Stomach (tissue), 8 donors: ENCODE measurements at regions not wholly inside any gene's neighbourhood (a gene's known extent, or its start where the extent isn't known, plus 50 kb on each side); places are given as distances from the start of the nearest gene placed in this dataset.

Experiments
- DNase-seq, 2 donors: peaks; one replicate each; pipeline versions ENCODE4 v3.0.0 to v3.0.0-alpha.2; 2013 to 2019
- H3K27ac ChIP-seq, 5 donors: fragments of 200-600 bp in 4 of 5; sonication (generic) in 4 of 5; one replicate each; pipeline ENCODE4 v1.5.1; 2013 to 2019; ENCODE audit warnings: mild to moderate bottlenecking in 1 of 5, moderate library complexity in 1 of 5
- H3K27me3 ChIP-seq, 3 donors: fragments of 200-600 bp; sonication (generic); one replicate each; pipeline ENCODE4 v1.5.1; 2017 to 2019; ENCODE audit warnings: mixed run types in 1 of 3
- H3K36me3 ChIP-seq, 4 donors: fragments of 200-600 bp; sonication (generic); 1 replicate in 3 of 4; 2 replicates in 1 of 4; pipeline ENCODE4 v1.5.1; 2016 to 2019
- H3K4me1 ChIP-seq, 4 donors: fragments of 200-600 bp; sonication (generic); one replicate each; pipeline ENCODE4 v1.5.1; 2016 to 2019
- H3K4me3 ChIP-seq, 4 donors: fragments of 200-600 bp; sonication (generic) in 3 of 4; one replicate each; pipeline ENCODE4 v1.5.1; 2016 to 2019; ENCODE audit warnings: mild to moderate bottlenecking in 1 of 4
- H3K9me3 ChIP-seq, 4 donors: fragments of 200-600 bp; sonication (generic); one replicate each; pipeline ENCODE4 v1.5.1; 2016 to 2019
- EP300 ChIP-seq: sonication (generic); formaldehyde crosslinking; IDR thresholded peaks from one replicate; pipeline ENCODE4 v1.6.1; 2017; ENCODE audit warnings: antibody characterized with exemption
- POLR2A ChIP-seq, 4 donors: fragments of 450-650 bp; IDR thresholded peaks; one replicate each; pipeline ENCODE4 v1.6.1; 2016; ENCODE audit warnings: antibody characterized with exemption in 4 of 4, control low read depth in 2 of 4, mild to moderate bottlenecking in 1 of 4, moderate library complexity in 1 of 4
- POLR2AphosphoS5 ChIP-seq, 3 donors: sonication (generic); formaldehyde crosslinking; IDR thresholded peaks; one replicate each; pipeline ENCODE4 v1.6.1; 2016; ENCODE audit warnings: antibody characterized with exemption in 3 of 3
- WGBS, 5 donors: extraction: QIAGEN DNeasy Blood & Tissue Kit in 3 of 5; methylation state at CpG; one replicate each; pipeline versions ENCODE4 v1.1.5 to v1.1.7; 2013 to 2018; 5-methylcytosine and 5-hydroxymethylcytosine counted together
- intact Hi-C: fragments of 100-400 bp; cut with DNase I; formaldehyde crosslinking; loops from one replicate; pipeline ENCODE4 v1.15.1; 2023; ENCODE audit warnings: low total_unique reads
- TF ChIP-seq, protein P1 (sequence below), 7 experiments: fragments of 450-650 bp in 4 of 7; fragments of 200-600 bp in 3 of 7; sonication (generic) in 3 of 7; IDR thresholded peaks; one replicate each; pipeline ENCODE4 v1.5.1; 2016 to 2019; ENCODE audit warnings: antibody characterized with exemption in 7 of 7, control low read depth in 2 of 7, mild to moderate bottlenecking in 1 of 7
- donor health status: healthy with polysubstance abuse.
- donor health status: Bipolar disorder and iron deficiency.
- donor health status: healthy.

DNA sequence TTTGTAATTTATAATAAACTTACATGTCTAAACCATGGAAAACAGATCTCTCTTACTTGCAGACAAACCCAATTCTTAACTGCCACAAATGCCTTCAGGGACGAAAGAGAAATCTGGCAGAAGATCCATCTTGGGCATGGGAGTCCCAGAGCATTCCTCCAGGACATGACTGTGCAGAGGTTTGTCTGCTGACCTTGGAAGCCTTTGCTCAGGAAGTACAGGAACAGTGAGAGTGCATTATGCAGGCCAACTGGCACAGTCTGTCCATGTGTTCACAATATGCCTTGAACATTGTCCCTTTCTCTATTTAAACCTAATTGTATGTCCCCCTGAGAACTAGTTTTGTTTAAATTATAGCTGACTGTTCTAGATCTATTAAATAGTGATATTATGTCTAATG is 467.1 kb downstream of the ATP23 start:
- peaks cover 0 to 14% (median under 1%) of the 10 kb centered on the region in 4 donors for H3K4me1 ChIP-seq
- intact Hi-C loops, result no loop called here
- no peaks in the 10 kb centered on the region for H3K27me3 ChIP-seq
- 53 to 72% (median 60%) methylated on average over 1 of the region's 1 CpG for WGBS, 5 donors
- TF ChIP-seq POLR2A (IDR thresholded peaks at IDR 0.05) (no peak), POLR2AphosphoS5 (IDR thresholded peaks at IDR 0.05) (no peak), EP300 (no peak)
- TF ChIP-seq, protein P1, sequence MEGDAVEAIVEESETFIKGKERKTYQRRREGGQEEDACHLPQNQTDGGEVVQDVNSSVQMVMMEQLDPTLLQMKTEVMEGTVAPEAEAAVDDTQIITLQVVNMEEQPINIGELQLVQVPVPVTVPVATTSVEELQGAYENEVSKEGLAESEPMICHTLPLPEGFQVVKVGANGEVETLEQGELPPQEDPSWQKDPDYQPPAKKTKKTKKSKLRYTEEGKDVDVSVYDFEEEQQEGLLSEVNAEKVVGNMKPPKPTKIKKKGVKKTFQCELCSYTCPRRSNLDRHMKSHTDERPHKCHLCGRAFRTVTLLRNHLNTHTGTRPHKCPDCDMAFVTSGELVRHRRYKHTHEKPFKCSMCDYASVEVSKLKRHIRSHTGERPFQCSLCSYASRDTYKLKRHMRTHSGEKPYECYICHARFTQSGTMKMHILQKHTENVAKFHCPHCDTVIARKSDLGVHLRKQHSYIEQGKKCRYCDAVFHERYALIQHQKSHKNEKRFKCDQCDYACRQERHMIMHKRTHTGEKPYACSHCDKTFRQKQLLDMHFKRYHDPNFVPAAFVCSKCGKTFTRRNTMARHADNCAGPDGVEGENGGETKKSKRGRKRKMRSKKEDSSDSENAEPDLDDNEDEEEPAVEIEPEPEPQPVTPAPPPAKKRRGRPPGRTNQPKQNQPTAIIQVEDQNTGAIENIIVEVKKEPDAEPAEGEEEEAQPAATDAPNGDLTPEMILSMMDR (IDR thresholded peaks at IDR 0.05), result no peak
- H3K36me3 ChIP-seq, result no peaks in the 10 kb centered on the region
- H3K4me3 ChIP-seq, result no peak overlapping the region
- H3K9me3 ChIP-seq, result no peaks in the 10 kb centered on the region
- H3K27ac ChIP-seq, result no peak overlapping the region
- DNase-seq, result no peak

DNA sequence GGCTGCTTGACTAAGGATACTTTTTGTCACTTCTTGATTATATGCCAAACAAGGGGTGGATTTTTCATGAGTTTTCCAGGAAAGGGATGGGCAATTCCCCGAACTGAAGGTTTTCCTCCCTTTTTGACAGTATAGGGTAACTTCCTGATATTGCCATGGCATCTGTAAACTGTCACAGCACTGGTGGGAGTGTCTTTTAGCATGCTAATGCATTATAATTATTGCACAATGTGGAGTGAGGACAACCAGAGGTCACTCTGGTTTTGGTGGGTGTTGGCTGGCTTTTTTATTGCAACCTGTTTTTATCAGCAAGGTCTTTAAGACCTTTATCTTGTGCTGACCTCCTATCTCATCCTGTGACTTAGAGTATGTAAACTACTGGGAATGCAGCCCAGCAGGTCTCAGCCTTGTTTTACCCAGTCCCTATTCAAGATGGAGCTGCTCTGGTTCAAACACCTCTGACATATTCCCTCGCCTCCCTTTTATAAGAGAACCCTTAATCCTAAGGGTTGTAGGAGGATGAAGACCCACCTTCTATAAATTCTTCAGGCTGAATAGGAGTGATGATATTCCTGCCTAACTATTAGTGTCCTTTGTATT is 471.2 kb downstream of the ATP23 start:
- peak overlapping the region in 1 of 5 donors; percentile 13 for H3K27ac ChIP-seq
- intact Hi-C loops, result no loop called here
- no peaks in the 10 kb centered on the region for H3K36me3 ChIP-seq
- peak in 1 of 2 donors; percentile 39 for DNase-seq
- H3K4me1 ChIP-seq, result peaks cover 4 to 30% (median 5%) of the 10 kb centered on the region in 4 donors
- TF ChIP-seq, protein P1 (IDR thresholded peaks at IDR 0.05), result no peak
- no peak overlapping the region for H3K4me3 ChIP-seq
- no peaks in the 10 kb centered on the region for H3K9me3 ChIP-seq
- WGBS, 5 donors, result 50 to 75% (median 59%) methylated on average over 2 of the region's 2 CpGs
- H3K27me3 ChIP-seq, result no peaks in the 10 kb centered on the region

DNA sequence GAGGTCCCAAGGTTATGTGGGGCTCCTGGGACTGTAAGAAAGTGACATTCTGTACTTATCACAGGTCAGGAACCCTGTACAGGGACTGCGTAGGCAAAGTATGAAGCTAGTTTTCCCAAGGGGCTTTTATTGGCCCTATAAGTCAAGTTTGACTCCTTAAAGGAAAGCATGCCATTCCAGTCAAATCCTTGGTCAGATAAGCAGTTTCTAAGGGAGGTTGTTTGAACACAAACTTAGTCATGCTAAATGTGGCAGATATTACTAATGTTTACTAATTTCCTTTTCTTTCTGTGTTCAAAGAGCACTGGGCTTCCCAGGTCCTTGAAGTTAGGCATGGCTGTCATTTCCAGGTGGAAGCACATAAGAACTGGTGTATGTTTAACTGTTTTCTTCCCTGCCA is 472.4 kb downstream of the ATP23 start:
- H3K27ac ChIP-seq, result peak overlapping the region; percentile 30 to 76 (median 45)
- intact Hi-C loops, result no loop called here

DNA sequence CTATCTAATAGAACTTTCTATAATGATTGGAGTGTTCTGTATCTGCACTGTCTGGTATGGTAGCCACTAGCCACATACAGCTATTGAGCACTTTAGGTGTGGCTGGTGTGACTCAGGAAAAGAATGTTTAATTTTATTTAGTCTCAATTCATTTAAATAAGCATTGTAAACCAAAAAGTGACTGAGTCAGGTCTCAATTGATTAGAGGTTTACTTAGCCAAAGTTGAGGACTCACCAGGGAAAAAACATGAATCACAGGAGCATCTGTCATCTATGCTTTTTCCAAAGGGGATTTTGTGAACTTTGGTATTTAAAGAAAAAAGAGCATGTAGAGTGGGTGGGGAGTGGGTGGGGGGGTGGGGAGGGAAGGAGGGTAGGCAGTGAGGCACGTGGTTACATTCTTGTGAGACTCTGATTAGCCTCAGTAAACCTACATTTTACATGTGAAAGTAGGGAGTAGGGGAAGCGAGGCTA is 473.1 kb downstream of the ATP23 start:
- intact Hi-C loops, result no loop called here
- TF ChIP-seq POLR2A (IDR thresholded peaks at IDR 0.05) (no peak), EP300 (no peak), POLR2AphosphoS5 (IDR thresholded peaks at IDR 0.05) (no peak)
- TF ChIP-seq, protein P1 (IDR thresholded peaks at IDR 0.05), result no peak
- WGBS, 5 donors, result 43 to 57% (median 48%) methylated on average over 2 of the region's 2 CpGs
- H3K4me3 ChIP-seq, result no peak overlapping the region
- no peaks in the 10 kb centered on the region for H3K36me3 ChIP-seq
- H3K27ac ChIP-seq, result peak overlapping the region in 4 of 5 donors; percentile 30 to 76 (median 49)
- no peaks in the 10 kb centered on the region for H3K27me3 ChIP-seq
- H3K4me1 ChIP-seq, result peaks cover 4 to 30% (median 11%) of the 10 kb centered on the region in 4 donors
- no peak for DNase-seq
- H3K9me3 ChIP-seq, result no peaks in the 10 kb centered on the region

More for the DNA sequence above, 472.4 kb downstream of the ATP23 start:
- TF ChIP-seq POLR2AphosphoS5 (IDR thresholded peaks at IDR 0.05) (peak in 1 of 3 donors; percentile 33), EP300 (no peak), POLR2A (IDR thresholded peaks at IDR 0.05) (no peak)
- TF ChIP-seq, protein P1 (IDR thresholded peaks at IDR 0.05), result no peak
- Histone ChIP-seq H3K9me3 (no peaks in the 10 kb centered on the region), H3K36me3 (no peaks in the 10 kb centered on the region), H3K4me1 (peaks cover 4 to 30% (median 5%) of the 10 kb centered on the region in 4 donors), H3K27me3 (no peaks in the 10 kb centered on the region), H3K4me3 (no peak overlapping the region)
- WGBS, 5 donors, result 34 to 59% (median 47%) methylated on average over 1 of the region's 1 CpG
- DNase-seq, result peak in 1 of 2 donors; percentile 74
